ENCODE measurements at regions not wholly inside any gene's neighbourhood (a gene's known extent, or its start where the extent isn't known, plus 50 kb on each side); places are given as distances from the start of the nearest gene placed in this dataset.
"Not testable (repeated sequence)": the region's sequence is repeated elsewhere in the genome, so short reads cannot be mapped to it uniquely, and the experiment has no call there.

DNA sequence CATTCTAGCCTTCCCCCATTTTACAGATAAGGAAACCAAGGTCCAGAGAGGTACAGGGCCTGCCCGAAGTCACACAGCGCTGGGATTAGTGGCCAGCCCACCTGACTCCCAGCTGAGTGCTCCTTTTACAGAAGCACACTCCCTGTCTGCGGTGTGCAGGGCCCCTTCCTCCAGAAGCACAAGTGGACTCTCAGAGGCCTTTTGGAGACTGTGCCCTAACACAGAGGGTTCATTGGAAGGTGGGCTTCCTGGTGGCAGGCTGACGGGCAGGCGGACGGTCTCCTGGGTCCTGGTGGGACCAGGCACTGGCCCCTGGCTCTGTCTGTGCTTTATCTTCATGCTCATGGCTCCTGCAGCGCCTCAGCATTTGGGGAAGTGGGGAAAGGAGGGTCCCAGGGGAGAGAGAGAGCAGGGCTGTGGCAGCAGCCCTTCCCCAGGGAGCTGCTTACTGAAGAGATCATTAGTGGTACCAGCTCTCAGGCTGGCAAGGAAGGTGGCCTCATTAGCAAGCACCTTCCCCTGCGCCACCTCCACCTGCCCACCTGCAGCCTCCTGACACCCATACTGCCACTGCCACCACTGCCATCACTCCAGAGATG lies 83.1 kb upstream of the GOLGA6L4 start:
- DNase-seq (ENCODE audit: low read depth in 2 of 2, low spot score in 1 of 2): not testable (repeated sequence)

GRCh38 chr15:84153655-84154140 lies 81.9 kb upstream of the GOLGA6L4 start:
- not testable (repeated sequence) for DNase-seq (ENCODE audit: low read depth in 2 of 2, low spot score in 1 of 2)

- DNase-seq (ENCODE audit: low read depth in 2 of 2, low spot score in 1 of 2): not testable (repeated sequence)
These were observed 81.3 kb upstream of the GOLGA6L4 start for GRCh38 chr15:84154314-84154713.

- not testable (repeated sequence) for DNase-seq (ENCODE audit: low read depth in 2 of 2, low spot score in 1 of 2)
These were observed 80.8 kb upstream of the GOLGA6L4 start for GRCh38 chr15:84154787-84155186.

GRCh38 chr15:84155792-84156587 lies 79.6 kb upstream of the GOLGA6L4 start:
- not testable (repeated sequence) for DNase-seq (ENCODE audit: low read depth in 2 of 2, low spot score in 1 of 2)

DNA sequence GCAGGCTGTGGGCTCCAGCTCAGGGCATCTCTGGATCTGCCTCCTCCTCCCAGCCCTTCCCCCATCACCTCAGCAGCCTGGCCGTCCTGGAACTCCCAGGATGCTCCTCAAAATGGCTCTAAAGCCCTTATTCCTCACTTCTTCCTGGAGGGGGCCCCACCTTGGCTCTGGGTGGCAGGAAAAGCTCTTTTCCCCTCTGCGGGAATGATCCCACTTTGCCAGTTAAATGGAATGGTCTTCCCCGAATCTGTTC lies 79.1 kb upstream of the GOLGA6L4 start:
- DNase-seq (ENCODE audit: low read depth in 2 of 2, low spot score in 1 of 2): not testable (repeated sequence)

- DNase-seq (ENCODE audit: low read depth in 2 of 2, low spot score in 1 of 2): not testable (repeated sequence)
These were observed 78.4 kb upstream of the GOLGA6L4 start for GRCh38 chr15:84157056-84157632.

DNA sequence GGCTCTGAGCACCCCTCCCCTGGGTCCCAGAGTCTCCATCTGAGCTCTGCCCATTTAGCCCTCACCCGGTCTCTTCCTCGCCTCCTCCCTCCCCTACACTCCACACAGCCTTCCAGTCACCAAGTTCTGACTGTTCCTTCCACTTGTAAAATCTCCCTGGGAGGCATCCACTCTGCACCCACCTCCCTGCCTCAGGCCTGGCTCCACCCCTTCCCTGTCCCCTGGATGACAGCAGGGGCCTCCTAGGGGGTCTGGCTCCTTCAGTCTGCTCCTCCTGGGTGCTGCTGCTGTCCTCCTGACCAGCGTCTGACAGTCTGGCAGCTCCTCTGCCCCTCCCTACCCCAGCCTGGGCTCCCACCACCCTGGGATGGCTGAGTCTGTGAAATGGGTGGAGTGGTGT lies 77.7 kb upstream of the GOLGA6L4 start:
- DNase-seq (ENCODE audit: low read depth in 2 of 2, low spot score in 1 of 2): not testable (repeated sequence)

GRCh38 chr15:84159346-84160269 lies 76.0 kb upstream of the GOLGA6L4 start:
- DNase-seq (ENCODE audit: low read depth in 2 of 2, low spot score in 1 of 2): not testable (repeated sequence)

DNA sequence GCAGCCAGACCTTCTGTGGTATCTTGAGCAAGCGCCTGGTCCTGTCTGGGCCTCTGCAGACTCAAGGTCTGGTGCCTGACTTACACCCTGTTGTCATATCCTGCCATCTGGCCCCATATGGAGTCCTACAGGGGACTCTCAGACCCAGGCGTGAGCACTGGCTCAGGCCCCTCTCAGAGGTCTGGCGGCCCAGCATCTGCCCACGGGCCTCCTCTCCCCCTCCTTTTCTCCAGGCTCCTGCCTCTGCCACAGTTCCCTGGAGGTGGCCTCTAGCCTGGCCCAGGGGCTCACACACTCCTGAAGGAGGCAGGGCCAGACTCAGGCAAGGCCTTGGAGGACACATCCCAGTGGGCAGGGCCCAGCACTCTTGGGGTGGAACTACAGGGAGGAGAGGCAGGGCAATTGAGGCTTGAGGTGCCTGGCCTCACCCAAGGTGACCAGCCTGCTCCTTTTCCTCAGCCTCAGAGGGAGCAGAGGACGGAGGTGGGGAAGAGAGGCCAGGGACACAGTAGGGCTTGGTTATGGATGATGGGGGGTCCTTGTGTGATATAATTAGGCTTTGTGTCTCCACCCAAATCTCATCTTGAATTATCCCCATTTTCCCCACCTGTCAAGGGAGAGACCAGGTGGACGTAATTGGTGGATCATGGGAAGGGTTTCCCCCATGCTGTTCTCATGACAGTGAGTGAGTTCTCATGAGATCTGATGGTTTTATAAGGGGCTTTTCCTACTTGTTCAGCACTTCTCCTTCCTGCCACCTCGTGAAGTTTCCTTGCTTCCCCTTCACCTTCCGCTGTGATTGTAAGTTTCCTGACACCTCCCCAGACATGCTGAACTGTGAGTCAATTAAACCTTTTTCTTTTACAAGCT lies 70.9 kb upstream of the GOLGA6L4 start:
- not testable (repeated sequence) for DNase-seq (ENCODE audit: low read depth in 2 of 2, low spot score in 1 of 2)

DNA sequence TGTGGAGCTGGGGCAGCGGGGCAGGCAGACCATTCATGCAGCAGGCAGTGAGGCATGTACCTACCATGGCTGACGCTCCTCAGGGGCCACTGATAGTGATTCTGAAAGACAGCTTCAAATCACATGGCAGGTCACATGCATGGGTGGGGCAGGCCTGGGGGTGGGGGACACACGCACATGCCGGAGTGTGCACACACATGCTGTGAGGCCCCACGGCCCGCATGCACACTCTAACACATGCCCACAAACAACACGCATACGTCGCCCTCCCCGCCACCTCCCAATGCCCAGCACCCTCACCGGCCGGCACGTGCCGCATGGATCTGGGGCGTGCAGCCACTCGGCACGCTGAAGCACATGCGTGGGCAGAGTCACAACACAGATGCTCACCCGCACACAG lies 65.5 kb upstream of the GOLGA6L4 start:
- DNase-seq (ENCODE audit: low read depth in 2 of 2, low spot score in 1 of 2): not testable (repeated sequence)

DNA sequence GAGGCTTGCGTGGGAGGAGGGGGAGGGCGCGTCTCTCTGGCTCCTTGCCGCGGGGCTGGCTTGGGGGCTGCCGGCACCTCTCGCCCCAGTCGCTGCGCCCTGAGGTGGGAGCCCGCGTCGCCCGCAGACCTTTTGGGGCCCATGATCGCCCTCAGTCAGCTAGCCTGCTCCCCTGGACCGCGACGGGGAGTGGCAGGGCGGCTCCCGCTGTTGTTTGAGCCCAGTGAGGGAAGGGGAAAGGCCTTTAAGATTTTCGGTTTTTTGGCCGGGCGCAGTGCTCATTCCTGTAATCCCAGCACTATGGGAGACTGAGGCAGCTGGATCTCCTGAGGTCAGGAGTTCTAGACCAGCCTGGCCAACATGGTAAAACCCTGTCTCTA lies 62.4 kb upstream of the GOLGA6L4 start:
- not testable (repeated sequence) for DNase-seq (ENCODE audit: low read depth in 2 of 2, low spot score in 1 of 2)
